HepG2 (cell line): ENCODE measurements at regions not wholly inside any gene's neighbourhood (a gene's known extent, or its start where the extent isn't known, plus 50 kb on each side); places are given as distances from the start of the nearest gene placed in this dataset.

Experiments
- BATF2 ChIP-seq: sonication (generic); formaldehyde crosslinking; IDR thresholded peaks from 2 replicates; pipeline ENCODE4 v1.8.0; 2022; ENCODE audit warnings: mild to moderate bottlenecking, missing genetic modification reagents, moderate library complexity
- FOSL2 ChIP-seq: sonication (generic); formaldehyde crosslinking; IDR thresholded peaks from 2 replicates; pipeline ENCODE4 v1.4.0; 2020; ENCODE audit warnings: missing genetic modification reagents
- HDAC1 ChIP-seq: sonication (generic); formaldehyde crosslinking; IDR thresholded peaks from 2 replicates; pipeline ENCODE4 v1.5.1; 2020; ENCODE audit warnings: mild to moderate bottlenecking, missing genetic modification reagents
- MED8 ChIP-seq: sonication (generic); formaldehyde crosslinking; IDR thresholded peaks from 2 replicates; pipeline ENCODE4 v1.8.1; 2023; ENCODE audit warnings: mild to moderate bottlenecking, missing genetic modification reagents; ENCODE audit not compliant: insufficient replicate concordance
- NCOR1 ChIP-seq: fragments of 200-600 bp; sonication (generic); IDR thresholded peaks from 2 replicates; pipeline ENCODE4 v1.7.0; 2017; ENCODE audit warnings: antibody characterized with exemption, low read length, borderline replicate concordance
- RFXAP ChIP-seq: sonication (generic); formaldehyde crosslinking; IDR thresholded peaks from 2 replicates; pipeline ENCODE4 v1.4.0; 2020; ENCODE audit warnings: missing genetic modification reagents, borderline replicate concordance
- SNAPC5 ChIP-seq: sonication (generic); formaldehyde crosslinking; IDR thresholded peaks from 2 replicates; pipeline ENCODE4 v1.8.1; 2023; ENCODE audit warnings: mild to moderate bottlenecking, missing genetic modification reagents, borderline replicate concordance
- SPEN ChIP-seq: sonication (generic); formaldehyde crosslinking; IDR thresholded peaks from 2 replicates; pipeline ENCODE4 v1.5.1; 2020; ENCODE audit warnings: low read depth, mild to moderate bottlenecking, missing genetic modification reagents
- YY1 ChIP-seq: IDR thresholded peaks from 2 replicates; pipeline ENCODE4 v1.6.1; 2011; ENCODE audit warnings: low read length, low read depth, moderate library complexity, mild to moderate bottlenecking; ENCODE audit not compliant: insufficient read depth, insufficient replicate concordance
- ZHX2 ChIP-seq, 2 experiments: sonication (generic) in 1 of 2; formaldehyde crosslinking in 1 of 2; IDR thresholded peaks; 2 replicates each; pipeline versions ENCODE4 v1.6.1 to v1.9.0; 2014 to 2022; ENCODE audit warnings: antibody characterized with exemption in 1 of 2, borderline replicate concordance in 1 of 2, inconsistent platforms in 1 of 2, low read depth in 1 of 2, missing genetic modification reagents in 1 of 2
- ZNF510 ChIP-seq: sonication (generic); formaldehyde crosslinking; IDR thresholded peaks from 2 replicates; pipeline ENCODE4 v1.4.0; 2020; ENCODE audit warnings: low read depth, mild to moderate bottlenecking, missing genetic modification reagents
- ZNF713 ChIP-seq: sonication (generic); formaldehyde crosslinking; IDR thresholded peaks from 2 replicates; pipeline ENCODE4 v1.4.0; 2020; ENCODE audit warnings: mild to moderate bottlenecking, missing genetic modification reagents
- ZSCAN21 ChIP-seq: sonication (generic); formaldehyde crosslinking; IDR thresholded peaks from 2 replicates; pipeline ENCODE4 v1.8.0; 2022; ENCODE audit warnings: mild to moderate bottlenecking, missing genetic modification reagents, moderate library complexity, borderline replicate concordance
- TF ChIP-seq, protein P1 (sequence below): sonication (generic); formaldehyde crosslinking; IDR thresholded peaks from 2 replicates; pipeline ENCODE4 v1.5.1; 2020; ENCODE audit warnings: mild to moderate bottlenecking, missing genetic modification reagents, moderate library complexity
- TF ChIP-seq, protein P2 (sequence below): sonication (generic); formaldehyde crosslinking; IDR thresholded peaks from 2 replicates; pipeline ENCODE4 v1.9.0; 2021; ENCODE audit warnings: missing genetic modification reagents, mild to moderate bottlenecking, borderline replicate concordance
- TF ChIP-seq, protein P3 (sequence below): sonication (generic); formaldehyde crosslinking; IDR thresholded peaks from 2 replicates; pipeline ENCODE4 v1.8.0; 2022; ENCODE audit warnings: low read depth, missing genetic modification reagents

DNA sequence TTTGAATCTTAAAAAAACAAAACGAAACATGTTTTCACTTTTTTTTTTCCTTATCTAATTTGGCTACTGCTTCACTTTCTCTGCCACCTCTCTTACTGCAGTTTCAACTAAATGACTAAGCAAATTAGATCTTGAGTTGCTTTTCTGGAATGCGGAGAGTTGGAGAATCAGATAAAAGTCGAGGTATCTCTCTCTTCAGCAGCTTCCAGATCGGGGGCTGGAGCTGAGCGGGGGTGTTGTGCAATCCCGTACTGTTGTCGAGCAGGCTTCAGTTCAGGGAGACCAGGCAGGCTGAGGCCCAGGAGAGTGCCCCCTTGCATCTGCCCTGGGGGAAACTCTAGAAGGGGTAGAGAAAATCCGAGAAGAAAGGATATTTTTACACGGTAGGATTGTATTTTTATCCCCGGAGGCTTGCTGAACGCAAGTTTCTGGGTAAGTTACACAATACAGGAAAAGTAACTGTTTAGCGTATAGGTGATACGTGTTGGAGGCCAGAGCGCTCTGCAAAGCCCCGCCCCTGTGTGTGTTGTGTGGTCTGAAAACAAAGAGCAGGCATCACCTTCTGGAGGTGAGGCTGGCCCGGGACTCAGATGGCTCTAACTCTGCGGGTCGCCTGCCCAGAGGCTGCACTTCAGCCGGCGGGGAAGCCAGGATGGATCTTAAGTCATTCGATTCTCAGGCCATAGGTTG lies 116.6 kb downstream of the KLF6 start (continued):
- TF ChIP-seq, protein P1, sequence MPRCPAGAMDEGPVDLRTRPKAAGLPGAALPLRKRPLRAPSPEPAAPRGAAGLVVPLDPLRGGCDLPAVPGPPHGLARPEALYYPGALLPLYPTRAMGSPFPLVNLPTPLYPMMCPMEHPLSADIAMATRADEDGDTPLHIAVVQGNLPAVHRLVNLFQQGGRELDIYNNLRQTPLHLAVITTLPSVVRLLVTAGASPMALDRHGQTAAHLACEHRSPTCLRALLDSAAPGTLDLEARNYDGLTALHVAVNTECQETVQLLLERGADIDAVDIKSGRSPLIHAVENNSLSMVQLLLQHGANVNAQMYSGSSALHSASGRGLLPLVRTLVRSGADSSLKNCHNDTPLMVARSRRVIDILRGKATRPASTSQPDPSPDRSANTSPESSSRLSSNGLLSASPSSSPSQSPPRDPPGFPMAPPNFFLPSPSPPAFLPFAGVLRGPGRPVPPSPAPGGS = no peak
- no peak for TF ChIP-seq ZSCAN21
- TF ChIP-seq ZNF713 (CRISPR knock-in tag) = no peak
- TF ChIP-seq FOSL2 (CRISPR knock-in tag) = no peak
- TF ChIP-seq, protein P2, sequence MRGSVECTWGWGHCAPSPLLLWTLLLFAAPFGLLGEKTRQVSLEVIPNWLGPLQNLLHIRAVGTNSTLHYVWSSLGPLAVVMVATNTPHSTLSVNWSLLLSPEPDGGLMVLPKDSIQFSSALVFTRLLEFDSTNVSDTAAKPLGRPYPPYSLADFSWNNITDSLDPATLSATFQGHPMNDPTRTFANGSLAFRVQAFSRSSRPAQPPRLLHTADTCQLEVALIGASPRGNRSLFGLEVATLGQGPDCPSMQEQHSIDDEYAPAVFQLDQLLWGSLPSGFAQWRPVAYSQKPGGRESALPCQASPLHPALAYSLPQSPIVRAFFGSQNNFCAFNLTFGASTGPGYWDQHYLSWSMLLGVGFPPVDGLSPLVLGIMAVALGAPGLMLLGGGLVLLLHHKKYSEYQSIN (CRISPR knock-in tag) = no peak
- TF ChIP-seq HDAC1 (CRISPR knock-in tag) = peak; percentile 19; the same call in 1 of the 2 replicates
- TF ChIP-seq SNAPC5 (CRISPR knock-in tag) = no peak
- peak; percentile 31; the same call in 1 of the 2 replicates for TF ChIP-seq SPEN (CRISPR knock-in tag)
- TF ChIP-seq NCOR1 = no peak
- TF ChIP-seq, protein P3, sequence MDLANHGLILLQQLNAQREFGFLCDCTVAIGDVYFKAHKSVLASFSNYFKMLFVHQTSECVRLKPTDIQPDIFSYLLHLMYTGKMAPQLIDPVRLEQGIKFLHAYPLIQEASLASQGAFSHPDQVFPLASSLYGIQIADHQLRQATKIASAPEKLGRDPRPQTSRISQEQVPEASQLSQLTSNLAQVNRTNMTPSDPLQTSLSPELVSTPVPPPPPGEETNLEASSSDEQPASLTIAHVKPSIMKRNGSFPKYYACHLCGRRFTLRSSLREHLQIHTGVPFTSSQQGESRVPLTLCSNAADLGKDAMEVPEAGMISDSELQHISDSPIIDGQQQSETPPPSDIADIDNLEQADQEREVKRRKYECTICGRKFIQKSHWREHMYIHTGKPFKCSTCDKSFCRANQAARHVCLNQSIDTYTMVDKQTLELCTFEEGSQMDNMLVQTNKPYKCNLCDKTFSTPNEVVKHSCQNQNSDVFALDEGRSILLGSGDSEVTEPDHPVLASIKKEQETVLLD (CRISPR knock-in tag) = no peak
- TF ChIP-seq BATF2 (CRISPR knock-in tag) = no peak
- TF ChIP-seq ZNF510 (CRISPR knock-in tag) = no peak
- no peak for TF ChIP-seq ZHX2 (IDR thresholded peaks at IDR 0.05; ENCODE audit: low read depth)
- TF ChIP-seq ZHX2 (CRISPR knock-in tag; IDR thresholded peaks at IDR 0.05; ENCODE audit: borderline replicate concordance) = no peak
- 0 out of 2 replicates have a peak, but pooled peaks have one; percentile 46 for TF ChIP-seq RFXAP (CRISPR knock-in tag)
- TF ChIP-seq MED8 = no peak
- TF ChIP-seq YY1 = no peak
